ENCODE measurements at regions not wholly inside any gene's neighbourhood (a gene's known extent, or its start where the extent isn't known, plus 50 kb on each side); places are given as distances from the start of the nearest gene placed in this dataset.
"Not testable (repeated sequence)": the region's sequence is repeated elsewhere in the genome, so short reads cannot be mapped to it uniquely, and the experiment has no call there.

DNA sequence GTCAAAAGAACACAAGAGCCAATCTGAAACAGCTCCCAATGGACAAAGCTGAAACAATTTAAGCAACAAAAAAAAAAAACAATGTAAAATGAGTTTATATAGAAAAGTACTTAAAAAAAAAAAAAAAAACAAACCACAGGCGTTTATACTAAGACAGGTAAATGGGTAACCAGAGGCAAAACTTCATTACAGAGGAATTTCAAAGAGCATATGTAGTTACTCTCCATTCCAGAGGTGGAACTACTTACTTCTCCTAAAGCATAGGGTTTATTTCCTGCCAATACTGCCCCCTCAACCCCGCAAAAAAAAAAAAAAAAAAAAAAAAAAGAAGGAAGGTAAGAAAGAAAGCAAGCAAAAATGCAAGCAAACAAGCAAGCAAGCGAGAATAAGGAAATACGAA, 132.9 kb downstream of the LIG4 start:
- DNase-seq (ENCODE audit: low read depth in 2 of 2, low spot score in 1 of 2) = no peak

GRCh38 chr13:108077284-108077683, 138.1 kb downstream of the LIG4 start:
- DNase-seq (ENCODE audit: low read depth in 2 of 2, low spot score in 1 of 2) = no peak

DNA sequence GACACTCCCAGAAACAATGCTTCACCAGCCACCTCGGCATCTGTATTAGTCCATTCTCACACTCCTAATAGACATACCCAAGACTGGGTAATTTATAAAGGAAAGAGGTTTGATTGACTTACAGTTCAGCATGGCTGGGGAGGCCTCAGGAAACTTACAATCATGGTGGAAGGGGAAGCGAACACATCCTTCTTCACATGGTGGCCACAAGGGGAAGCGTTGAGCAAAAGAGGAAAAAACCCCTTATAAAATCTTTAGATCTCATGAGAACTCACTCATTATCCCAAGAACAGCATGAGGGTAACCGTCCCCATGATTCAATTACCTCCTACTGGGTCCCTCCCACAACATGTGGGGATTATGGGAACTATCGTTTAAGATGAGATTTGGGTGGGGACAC, 140.9 kb downstream of the LIG4 start:
- DNase-seq (ENCODE audit: low read depth in 2 of 2, low spot score in 1 of 2) = not testable (repeated sequence)

DNA sequence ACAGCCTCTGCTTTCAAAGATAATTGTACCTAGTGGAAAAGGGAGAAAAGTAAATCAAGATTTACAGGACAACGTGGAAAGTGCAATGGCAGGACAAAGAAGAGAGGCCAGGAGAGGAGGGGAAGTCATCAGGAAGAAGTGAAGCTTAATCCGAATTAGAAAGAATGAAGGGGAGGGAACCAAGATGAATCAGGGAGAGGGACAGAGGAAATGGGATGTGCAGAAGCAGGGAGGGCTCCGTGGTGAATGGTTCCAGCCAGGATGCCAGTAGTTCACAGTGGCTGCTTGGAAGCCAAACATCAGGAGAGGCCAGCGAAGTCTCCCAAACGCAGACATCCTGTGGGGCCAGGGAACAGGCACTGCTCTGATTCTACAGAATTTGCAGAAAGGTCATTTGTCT, 144.4 kb downstream of the LIG4 start:
- no peak for DNase-seq (ENCODE audit: low read depth in 2 of 2, low spot score in 1 of 2)

DNA sequence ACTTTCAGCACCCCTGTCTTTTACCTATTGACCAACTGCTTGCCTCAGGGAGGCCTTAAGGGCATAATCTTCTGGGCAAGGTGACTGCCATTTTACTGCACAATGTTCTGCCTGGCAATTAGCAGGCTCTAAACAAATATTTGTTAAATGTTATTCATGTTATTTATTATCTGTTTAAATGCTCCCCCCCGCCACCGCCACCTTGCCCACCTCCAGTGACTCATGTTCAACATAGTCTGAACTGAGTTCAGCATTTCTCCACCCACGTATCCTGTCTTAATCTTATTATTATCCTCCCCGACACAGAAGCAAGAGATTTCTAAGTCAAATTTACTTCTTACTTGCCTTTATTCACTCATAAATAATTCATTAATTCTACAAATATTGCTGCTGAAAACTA, 144.8 kb downstream of the LIG4 start:
- no peak for DNase-seq (ENCODE audit: low read depth in 2 of 2, low spot score in 1 of 2)

DNA sequence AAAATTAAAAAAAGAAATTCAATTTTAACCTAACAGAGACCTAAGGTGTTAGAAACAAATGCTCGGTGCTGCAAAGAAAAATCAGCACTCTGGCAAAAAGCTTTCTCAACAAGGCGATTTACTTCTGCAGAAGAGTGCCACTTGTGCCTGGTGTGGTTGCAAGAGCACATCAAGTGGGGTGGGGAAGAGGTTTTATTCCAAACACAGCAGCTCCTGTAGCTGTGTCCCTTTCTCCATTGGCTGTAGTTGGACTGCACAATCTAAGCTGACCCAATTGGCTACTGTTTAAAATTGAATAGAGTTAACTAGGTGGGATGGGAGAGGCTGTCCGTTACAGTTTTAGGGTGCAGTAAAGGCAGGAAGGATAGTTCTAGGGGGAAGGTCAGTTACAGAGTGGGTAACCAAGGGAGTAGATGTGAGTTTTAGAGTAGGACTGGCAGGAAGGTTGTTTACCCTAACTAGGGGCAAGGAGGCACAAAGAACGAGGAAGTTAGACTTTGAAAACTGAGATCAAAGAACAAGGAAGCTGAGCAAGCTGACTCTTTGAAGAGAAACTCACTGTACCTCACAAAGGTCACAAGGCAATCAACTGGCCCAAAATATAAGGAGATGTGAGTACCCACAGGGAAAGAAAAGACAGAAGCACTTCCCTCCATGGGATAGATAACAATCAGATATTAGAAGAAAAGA, 145.7 kb downstream of the LIG4 start:
- DNase-seq (ENCODE audit: low read depth in 2 of 2, low spot score in 1 of 2) = no peak

DNA sequence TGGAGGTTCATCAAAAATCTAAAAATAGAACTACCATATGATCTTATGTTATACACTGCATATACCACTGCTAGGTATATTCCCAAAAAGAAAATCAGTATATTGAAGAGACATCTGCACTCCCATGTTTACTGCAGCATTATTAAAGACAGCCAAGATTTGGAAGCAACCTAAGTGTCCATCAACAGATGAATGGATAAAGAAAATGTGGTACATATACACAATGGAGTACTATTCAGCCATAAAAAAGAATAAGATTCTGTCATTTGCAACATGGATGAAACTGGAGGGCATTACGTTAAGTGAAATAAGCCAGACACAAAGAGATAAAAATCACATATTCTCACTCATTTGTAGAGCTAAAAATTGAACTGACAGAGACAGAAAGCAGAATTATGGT, 151.0 kb downstream of the LIG4 start:
- not testable (repeated sequence) for DNase-seq (ENCODE audit: low read depth in 2 of 2, low spot score in 1 of 2)

DNA sequence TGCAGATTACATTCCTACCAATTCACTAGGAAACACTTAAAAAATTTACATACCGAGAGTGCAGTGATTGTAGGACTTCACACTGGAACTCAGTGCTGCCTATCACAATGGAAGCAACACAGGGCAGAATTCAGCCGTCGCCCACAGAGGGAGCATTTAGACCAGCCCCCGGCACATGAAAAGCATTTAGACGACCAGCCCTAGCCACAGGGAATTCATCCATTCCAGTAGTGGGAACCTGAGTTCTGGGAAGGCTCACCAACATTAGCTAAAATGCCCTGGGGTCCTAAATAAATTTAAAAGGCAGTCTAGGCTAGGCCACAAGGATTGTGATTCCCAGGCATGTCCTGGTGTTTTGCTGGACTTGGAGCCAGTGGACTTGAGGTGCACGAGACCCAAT, 155.2 kb downstream of the LIG4 start:
- no peak for DNase-seq (ENCODE audit: low read depth in 2 of 2, low spot score in 1 of 2)

DNA sequence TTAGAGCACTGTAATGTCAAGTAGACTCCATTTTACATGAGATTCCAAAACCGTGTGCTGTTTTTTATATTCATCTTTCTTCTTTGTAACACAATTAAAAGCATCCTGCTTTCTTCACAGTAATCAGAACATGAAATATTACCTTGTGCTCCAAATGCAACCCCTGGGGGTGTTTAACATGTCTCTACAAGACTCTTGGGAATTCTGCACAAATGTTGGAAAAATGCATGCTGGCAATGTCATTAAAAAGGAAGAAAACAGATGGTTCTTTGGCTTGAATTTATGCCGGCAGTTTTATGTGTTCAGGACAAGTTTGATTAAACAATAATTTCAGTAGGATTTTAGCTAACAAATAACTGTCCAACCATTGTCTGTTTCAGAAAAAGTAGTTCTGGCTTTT, 159.1 kb downstream of the LIG4 start:
- no peak for DNase-seq (ENCODE audit: low read depth in 2 of 2, low spot score in 1 of 2)

- no peak for DNase-seq (ENCODE audit: low read depth in 2 of 2, low spot score in 1 of 2)
Measured at GRCh38 chr13:108049211-108049610, 166.1 kb downstream of the LIG4 start.

DNA sequence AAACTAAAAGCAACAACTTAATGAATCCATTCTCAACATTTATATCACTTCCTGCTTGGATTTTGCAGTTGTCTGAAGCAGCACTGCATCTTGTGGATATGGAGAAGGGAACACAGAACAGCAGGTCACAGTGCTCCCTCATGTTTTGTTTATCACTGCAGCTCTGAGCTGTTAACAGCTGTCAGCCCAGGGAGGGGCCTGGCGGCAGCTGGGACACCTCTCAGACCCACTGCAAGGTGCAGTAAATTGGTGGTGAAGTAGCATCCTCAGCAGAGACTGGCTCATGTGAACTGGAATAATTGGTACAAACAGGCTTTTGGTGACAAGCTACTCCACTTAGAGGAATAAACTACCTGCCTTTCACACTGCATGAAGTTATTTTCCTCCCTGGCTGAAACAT, 170.4 kb downstream of the LIG4 start:
- DNase-seq (ENCODE audit: low read depth in 2 of 2, low spot score in 1 of 2) = no peak

GRCh38 chr13:108042866-108043265, 172.5 kb downstream of the LIG4 start:
- not testable (repeated sequence) for DNase-seq (ENCODE audit: low read depth in 2 of 2, low spot score in 1 of 2)

DNA sequence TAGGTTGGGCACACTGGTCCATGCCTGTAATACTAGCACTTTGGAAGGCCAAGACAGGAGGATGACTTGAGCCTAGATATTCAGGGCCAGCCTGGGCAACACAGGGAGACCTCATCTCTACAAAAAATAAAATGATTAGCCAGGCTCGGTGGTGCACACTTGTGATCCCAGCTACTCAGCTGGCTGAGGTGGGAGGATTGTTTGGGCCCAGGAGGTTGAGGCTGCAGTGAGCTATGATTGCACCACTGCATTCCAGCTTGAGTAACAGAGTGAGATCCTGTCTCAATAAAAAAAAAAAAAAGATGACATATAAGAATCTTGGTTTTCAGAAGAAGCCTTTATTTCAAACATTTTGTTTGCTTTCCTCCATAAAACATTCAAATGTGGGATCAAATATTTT, 178.0 kb downstream of the LIG4 start:
- DNase-seq (ENCODE audit: low read depth in 2 of 2, low spot score in 1 of 2) = no peak

DNA sequence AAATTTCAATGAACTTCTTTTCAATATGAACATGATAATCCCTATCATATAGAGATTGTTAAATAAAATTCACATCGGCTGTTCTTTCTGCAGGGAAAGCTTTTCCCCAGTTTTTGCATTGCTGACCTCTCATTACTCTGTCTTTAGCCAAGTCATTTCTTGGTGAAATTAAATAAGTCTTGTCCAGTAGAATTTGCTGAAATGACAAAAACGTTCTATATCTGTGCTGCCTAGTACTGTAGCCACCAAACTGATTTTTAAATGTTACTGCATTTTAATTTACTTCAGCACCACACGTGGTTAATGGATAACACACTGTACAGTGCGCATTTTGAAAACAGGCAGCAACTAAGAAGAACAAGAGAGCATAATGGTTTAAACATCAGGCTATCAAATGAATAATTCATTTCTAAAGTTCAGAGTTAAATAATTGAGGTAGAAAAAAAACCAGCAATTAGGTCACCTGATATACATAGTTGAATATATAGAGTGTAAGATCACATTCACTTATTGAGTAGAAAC, 178.9 kb downstream of the LIG4 start:
- DNase-seq (ENCODE audit: low read depth in 2 of 2, low spot score in 1 of 2) = no peak

GRCh38 chr13:108034909-108035410, 180.4 kb downstream of the LIG4 start:
- no peak for DNase-seq (ENCODE audit: low read depth in 2 of 2, low spot score in 1 of 2)

DNA sequence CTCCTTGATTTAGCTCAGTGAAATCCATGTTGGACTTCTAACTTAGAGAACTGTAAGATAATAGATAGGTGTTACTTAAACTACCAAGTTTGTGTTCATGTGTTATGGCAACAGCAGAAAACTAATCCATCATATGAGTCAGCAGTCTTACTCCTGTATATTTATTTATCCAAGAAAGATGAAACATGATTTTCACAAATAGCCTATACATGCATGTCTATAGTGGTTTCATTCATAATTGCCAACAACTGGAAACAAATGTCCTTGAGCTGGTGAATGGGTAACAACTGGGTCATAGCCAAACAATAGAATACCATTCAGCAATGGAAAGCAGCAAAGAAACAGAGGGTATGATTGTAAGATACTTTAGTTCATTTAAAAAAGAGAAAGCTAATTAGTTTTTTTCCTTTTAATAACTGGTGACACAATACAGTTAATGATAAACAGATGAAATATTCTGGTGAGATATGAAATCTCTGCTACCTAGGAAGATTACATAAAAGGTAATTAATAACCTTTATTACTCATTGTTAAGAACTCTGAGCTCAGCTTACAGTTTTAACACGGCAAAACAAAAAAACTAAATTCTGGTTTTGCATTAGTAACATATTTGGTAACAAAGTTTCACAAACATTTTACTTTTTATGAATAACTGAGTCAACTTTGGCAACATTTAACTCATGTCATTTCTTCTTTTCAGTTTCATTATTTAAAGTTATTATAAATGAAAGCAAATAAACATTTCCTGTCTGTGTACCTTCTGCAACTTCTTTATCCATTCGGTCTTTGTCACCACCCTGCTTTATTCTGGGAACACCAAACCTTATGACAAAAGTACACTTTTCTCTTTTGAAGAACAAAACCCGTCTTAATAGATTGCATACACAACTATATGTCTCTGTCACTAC, 181.3 kb downstream of the LIG4 start:
- DNase-seq (ENCODE audit: low read depth in 2 of 2, low spot score in 1 of 2) = no peak

DNA sequence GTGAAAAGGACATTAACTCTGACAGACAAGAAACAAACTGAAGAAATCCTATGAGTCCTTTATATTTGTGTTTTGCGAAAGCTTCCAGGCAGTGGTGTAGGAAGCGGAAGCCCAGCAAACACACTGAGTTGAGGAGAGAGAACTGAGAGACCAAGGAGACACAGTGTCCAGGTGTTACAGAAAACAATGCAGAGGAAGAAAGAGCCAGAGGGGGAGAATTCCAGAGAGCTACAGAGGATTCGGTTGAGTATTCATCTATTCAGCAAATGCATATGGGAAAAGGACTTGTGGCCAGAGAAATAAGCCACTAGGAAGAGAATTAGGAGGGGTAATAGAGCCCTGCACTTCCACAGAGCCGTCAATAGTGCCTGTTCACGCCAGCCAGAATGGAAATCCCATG, 183.5 kb downstream of the LIG4 start:
- DNase-seq (ENCODE audit: low read depth in 2 of 2, low spot score in 1 of 2) = no peak

- DNase-seq (ENCODE audit: low read depth in 2 of 2, low spot score in 1 of 2) = no peak
Measured at GRCh38 chr13:108030769-108031168, 184.6 kb downstream of the LIG4 start.

DNA sequence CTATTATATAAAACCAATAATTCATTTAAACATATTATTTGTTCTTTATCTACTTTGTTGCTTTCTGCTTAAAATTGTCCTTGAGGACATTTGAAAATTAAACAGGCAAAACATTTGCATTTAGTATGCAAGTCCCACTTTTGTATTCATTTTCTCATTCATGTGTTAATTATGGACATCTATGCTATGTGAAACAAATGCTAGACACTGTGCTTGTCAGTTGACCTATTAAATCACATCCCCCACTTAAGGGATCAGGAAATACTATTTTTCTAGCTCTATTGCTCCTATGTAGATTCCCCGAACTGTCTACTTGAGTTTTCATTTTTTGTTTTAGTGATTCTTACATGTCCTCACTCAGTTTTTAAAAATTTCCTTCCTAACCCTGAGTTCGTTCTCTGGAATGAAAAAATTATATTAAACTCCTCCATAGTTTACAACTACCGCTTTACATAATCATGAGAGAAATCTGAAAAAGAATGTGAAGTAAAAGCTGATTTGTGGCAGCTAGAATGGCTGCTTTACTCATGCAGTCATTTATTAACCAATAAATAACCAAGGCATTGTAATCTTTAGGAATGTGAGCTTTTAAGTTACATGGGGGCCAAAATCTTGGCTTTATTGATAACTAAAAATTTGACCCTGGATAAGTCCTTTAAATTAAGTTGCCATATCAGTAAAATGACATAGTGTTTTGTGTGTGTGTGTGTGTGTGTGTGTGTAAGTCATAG, 188.5 kb downstream of the LIG4 start:
- DNase-seq (ENCODE audit: low read depth in 2 of 2, low spot score in 1 of 2) = no peak

DNA sequence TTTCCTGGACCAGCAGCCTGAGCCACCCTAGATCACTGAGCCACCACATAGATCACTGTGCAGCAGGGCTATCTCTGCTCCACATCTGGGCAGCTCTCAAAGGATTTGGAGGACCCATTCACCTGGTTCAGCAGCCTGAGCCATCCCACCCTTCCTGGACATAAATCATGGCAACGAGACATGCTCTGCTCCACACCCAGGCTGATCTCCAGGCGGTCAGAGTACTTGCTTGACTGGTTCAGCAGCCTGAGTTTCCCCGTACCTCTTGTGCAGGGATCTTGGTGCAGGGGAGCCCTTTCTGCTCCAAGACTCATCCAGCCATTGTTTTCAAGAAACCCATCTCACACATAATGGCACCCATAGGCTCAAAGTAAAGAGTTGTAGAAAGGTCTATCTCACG, 195.3 kb downstream of the LIG4 start:
- DNase-seq (ENCODE audit: low read depth in 2 of 2, low spot score in 1 of 2) = no peak

- no peak for DNase-seq (ENCODE audit: low read depth in 2 of 2, low spot score in 1 of 2)
Measured at GRCh38 chr13:108018371-108018870, 196.9 kb downstream of the LIG4 start.
